PC-3 (cell line): ENCODE measurements at regions not wholly inside any gene's neighbourhood (a gene's known extent, or its start where the extent isn't known, plus 50 kb on each side); places are given as distances from the start of the nearest gene placed in this dataset.

Experiments used
- ATAC-seq: fragments of 200-7000 bp; cut with Tn5 transposase; 2 replicates; pipeline ENCODE4 v1.9.1; 2020; ENCODE audit warnings: mild to moderate bottlenecking, moderate library complexity
- BruUV-seq: library from RNA; stranded (reverse); fragments of 400-500 nt; replicated peaks from 2 replicates; lab custom pipeline; 2021; lab: Mats Ljungman, UMichigan
- CTCF ChIA-PET: fragments of 300-600 bp; sonication (Branson Sonifier 250); formaldehyde crosslinking; loops from one replicate; lab custom pipeline; 2022; ENCODE audit warnings: antibody characterized with exemption; lab: Charles Lee
- POLR2A ChIA-PET: fragments of 300-600 bp; sonication (Branson Sonifier 250); formaldehyde crosslinking; loops from one replicate; lab custom pipeline; 2022; ENCODE audit warnings: antibody characterized with exemption; ENCODE audit not compliant: unreplicated experiment; lab: Charles Lee
- DNase-seq: peaks from one replicate; pipeline ENCODE4 v3.0.0-alpha.2; 2015
- H2AFZ ChIP-seq: fragments of 300-600 bp; sonication (generic); 2 replicates; pipeline ENCODE4 v1.6.0; 2016; ENCODE audit warnings: antibody characterized with exemption, low read length
- H3F3A ChIP-seq: fragments of 300-600 bp; sonication (generic); one replicate; pipeline ENCODE4 v1.6.0; 2017; ENCODE audit warnings: antibody characterized with exemption, low read length, control low read depth, mild to moderate bottlenecking; ENCODE audit not compliant: unreplicated experiment
- H3K27ac ChIP-seq: fragments of 300-600 bp; sonication (generic); 2 replicates; pipeline ENCODE4 v1.5.1; 2016; ENCODE audit warnings: mild to moderate bottlenecking, low read length
- H3K27me3 ChIP-seq: fragments of 300-600 bp; sonication (generic); 2 replicates; pipeline ENCODE4 v1.6.1; 2016; ENCODE audit warnings: low read length, mixed read lengths
- H3K36me3 ChIP-seq: fragments of 300-600 bp; sonication (generic); 2 replicates; pipeline ENCODE4 v1.6.1; 2016; ENCODE audit warnings: low read depth, mixed run types, low read length, mixed read lengths
- H3K4me1 ChIP-seq: fragments of 300-600 bp; sonication (generic); 2 replicates; pipeline ENCODE4 v1.5.1; 2016; ENCODE audit warnings: low read length; ENCODE audit not compliant: insufficient read depth
- H3K4me2 ChIP-seq: fragments of 300-600 bp; sonication (generic); 2 replicates; pipeline ENCODE4 v1.6.0; 2016; ENCODE audit warnings: low read length
- H3K4me3 ChIP-seq: fragments of 300-600 bp; sonication (generic); 2 replicates; pipeline ENCODE4 v1.5.1; 2016; ENCODE audit warnings: mild to moderate bottlenecking, low read length, mixed read lengths
- H3K79me2 ChIP-seq: fragments of 300-600 bp; sonication (generic); 2 replicates; pipeline ENCODE4 v1.6.1; 2017; ENCODE audit warnings: low read length, mixed read lengths
- H3K9ac ChIP-seq: fragments of 300-600 bp; sonication (generic); 2 replicates; pipeline ENCODE4 v1.6.0; 2016; ENCODE audit warnings: mild to moderate bottlenecking, low read length
- H3K9me2 ChIP-seq: fragments of 300-600 bp; sonication (generic); replicated peaks from 2 replicates; pipeline ENCODE4 v1.6.1; 2016; ENCODE audit warnings: mixed run types, low read length, mixed read lengths
- H3K9me3 ChIP-seq: fragments of 300-600 bp; sonication (generic); 2 replicates; pipeline ENCODE4 v1.6.1; 2016; ENCODE audit warnings: low read length, mixed read lengths
- H4K20me1 ChIP-seq: fragments of 300-600 bp; sonication (generic); 2 replicates; pipeline ENCODE4 v1.6.1; 2016; ENCODE audit warnings: low read length, mixed read lengths
- EZH2 ChIP-seq: fragments of 300-600 bp; sonication (generic); IDR thresholded peaks from one replicate; pipeline ENCODE4 v1.6.1; 2017; ENCODE audit warnings: antibody characterized with exemption, mild to moderate bottlenecking, low read length; ENCODE audit not compliant: unreplicated experiment
- EZH2phosphoT487 ChIP-seq: fragments of 300-600 bp; sonication (generic); IDR thresholded peaks from 2 replicates; pipeline ENCODE4 v1.6.1; 2018; ENCODE audit warnings: mild to moderate bottlenecking, antibody characterized with exemption, low read length, borderline replicate concordance
- intact Hi-C: fragments of 100-400 bp; cut with micrococcal nuclease; formaldehyde crosslinking; loops from 2 replicates; pipeline ENCODE4 v1.9.0; 2023
- TF ChIP-seq, protein P1 (sequence below): fragments of 300-600 bp; sonication (generic); conservative IDR thresholded peaks from 2 replicates; pipeline ENCODE4 v1.5.1; 2017; ENCODE audit warnings: antibody characterized with exemption, low read depth, mild to moderate bottlenecking, low read length

DNA sequence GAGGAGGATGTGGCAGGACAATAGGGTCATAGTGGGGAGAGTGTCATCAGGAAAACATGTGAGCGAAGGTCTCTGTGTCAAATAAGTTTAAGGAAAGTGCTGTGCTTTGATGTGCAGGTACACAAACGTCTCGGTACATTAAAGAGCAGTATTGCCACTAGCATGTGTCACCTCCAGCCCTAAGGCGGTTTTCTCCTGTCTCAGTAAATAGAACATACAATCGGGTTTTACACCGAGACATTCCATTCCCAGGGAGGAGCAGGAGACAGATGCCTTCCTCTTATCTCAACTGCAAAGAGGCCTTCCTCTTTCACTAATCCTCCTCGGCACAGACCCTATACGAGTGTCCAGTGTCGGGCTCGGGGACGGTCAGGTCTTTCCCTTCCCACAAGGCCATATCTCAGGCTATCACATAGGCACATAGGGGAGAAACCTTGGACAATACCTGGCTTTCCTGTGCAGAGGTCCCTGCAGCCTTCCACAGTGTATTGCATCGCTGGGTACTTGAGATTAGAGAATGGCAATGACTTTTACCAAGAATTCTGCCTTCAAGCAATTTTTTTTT is 684.5 kb downstream of the PDHA2 start:
- H3K9ac ChIP-seq = no peak overlapping the region
- no peaks in the 10 kb centered on the region for H4K20me1 ChIP-seq
- no peak for TF ChIP-seq EZH2phosphoT487
- no peak for TF ChIP-seq EZH2
- TF ChIP-seq, protein P1, sequence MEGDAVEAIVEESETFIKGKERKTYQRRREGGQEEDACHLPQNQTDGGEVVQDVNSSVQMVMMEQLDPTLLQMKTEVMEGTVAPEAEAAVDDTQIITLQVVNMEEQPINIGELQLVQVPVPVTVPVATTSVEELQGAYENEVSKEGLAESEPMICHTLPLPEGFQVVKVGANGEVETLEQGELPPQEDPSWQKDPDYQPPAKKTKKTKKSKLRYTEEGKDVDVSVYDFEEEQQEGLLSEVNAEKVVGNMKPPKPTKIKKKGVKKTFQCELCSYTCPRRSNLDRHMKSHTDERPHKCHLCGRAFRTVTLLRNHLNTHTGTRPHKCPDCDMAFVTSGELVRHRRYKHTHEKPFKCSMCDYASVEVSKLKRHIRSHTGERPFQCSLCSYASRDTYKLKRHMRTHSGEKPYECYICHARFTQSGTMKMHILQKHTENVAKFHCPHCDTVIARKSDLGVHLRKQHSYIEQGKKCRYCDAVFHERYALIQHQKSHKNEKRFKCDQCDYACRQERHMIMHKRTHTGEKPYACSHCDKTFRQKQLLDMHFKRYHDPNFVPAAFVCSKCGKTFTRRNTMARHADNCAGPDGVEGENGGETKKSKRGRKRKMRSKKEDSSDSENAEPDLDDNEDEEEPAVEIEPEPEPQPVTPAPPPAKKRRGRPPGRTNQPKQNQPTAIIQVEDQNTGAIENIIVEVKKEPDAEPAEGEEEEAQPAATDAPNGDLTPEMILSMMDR = no peak
- intact Hi-C loops = no loop called here
- ChIA-PET CTCF (no interaction called here), POLR2A (no interaction called here)
- no peaks in the 10 kb centered on the region for H3K4me1 ChIP-seq
- H3K27me3 ChIP-seq = no peaks in the 10 kb centered on the region
- no peak overlapping the region for H3K4me3 ChIP-seq
- ATAC-seq (no peak), DNase-seq (peak; percentile 4)
- no TSS peak for BruUV-seq
- H3F3A ChIP-seq = no peaks in the 10 kb centered on the region
- H3K9me2 ChIP-seq = no peaks in the 10 kb centered on the region
- no peak overlapping the region for H2AFZ ChIP-seq
- no peak overlapping the region for H3K27ac ChIP-seq
- no peaks in the 10 kb centered on the region for H3K9me3 ChIP-seq
- no peaks in the 10 kb centered on the region for H3K36me3 ChIP-seq
- no peaks in the 10 kb centered on the region for H3K79me2 ChIP-seq
- H3K4me2 ChIP-seq = no peak overlapping the region

- Histone ChIP-seq H3K9ac (no peak overlapping the region), H3K27me3 (no peaks in the 10 kb centered on the region), H3K79me2 (no peaks in the 10 kb centered on the region), H3K9me2 (no peaks in the 10 kb centered on the region), H4K20me1 (no peaks in the 10 kb centered on the region), H3K4me2 (no peak overlapping the region), H3K27ac (no peak overlapping the region), H3K9me3 (no peaks in the 10 kb centered on the region), H3K4me3 (no peak overlapping the region), H3K4me1 (no peaks in the 10 kb centered on the region), H2AFZ (no peak overlapping the region), H3F3A (no peaks in the 10 kb centered on the region), H3K36me3 (no peaks in the 10 kb centered on the region)
- ChIA-PET POLR2A (no interaction called here), CTCF (no interaction called here)
- BruUV-seq = no TSS peak
- DNase-seq (peak; percentile 12), ATAC-seq (peak; percentile 81)
- intact Hi-C loops = no loop called here
- TF ChIP-seq EZH2 (no peak), EZH2phosphoT487 (no peak)
- TF ChIP-seq, protein P1 = no peak
Measured at GRCh38 chr4:96525898-96526297, 686.0 kb downstream of the PDHA2 start.

DNA sequence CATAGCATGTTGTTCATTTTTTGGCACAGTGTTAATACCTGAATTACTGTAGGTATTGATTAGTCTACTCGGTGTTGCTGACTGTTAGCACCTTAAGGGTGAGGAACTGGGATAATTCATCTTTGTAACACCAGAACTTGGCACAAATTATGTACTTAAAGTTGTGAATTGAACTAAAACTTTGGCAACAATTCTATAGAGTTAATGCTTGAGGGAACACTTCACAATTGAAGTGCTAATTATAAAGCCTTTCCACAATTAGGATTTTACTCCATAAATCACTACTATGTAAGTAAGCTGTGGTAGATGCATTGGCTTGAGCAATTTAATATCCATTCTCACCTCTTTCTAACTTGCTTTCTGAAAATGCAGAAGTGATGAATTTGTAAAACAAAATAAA is 686.7 kb downstream of the PDHA2 start:
- intact Hi-C loops = no loop called here
- no peak overlapping the region for H2AFZ ChIP-seq
- no peaks in the 10 kb centered on the region for H3K36me3 ChIP-seq
- no peaks in the 10 kb centered on the region for H3K4me1 ChIP-seq
- ChIA-PET CTCF (no interaction called here), POLR2A (no interaction called here)
- no peak overlapping the region for H3K9ac ChIP-seq
- H3K9me3 ChIP-seq = no peaks in the 10 kb centered on the region
- no peaks in the 10 kb centered on the region for H3K9me2 ChIP-seq
- BruUV-seq = no TSS peak
- H4K20me1 ChIP-seq = no peaks in the 10 kb centered on the region
- H3K4me3 ChIP-seq = no peak overlapping the region
- H3K79me2 ChIP-seq = no peaks in the 10 kb centered on the region
- DNase-seq (no peak), ATAC-seq (no peak)
- no peak for TF ChIP-seq EZH2
- TF ChIP-seq, protein P1 = no peak
- TF ChIP-seq EZH2phosphoT487 = no peak
- H3K4me2 ChIP-seq = no peak overlapping the region
- no peaks in the 10 kb centered on the region for H3F3A ChIP-seq
- H3K27ac ChIP-seq = no peak overlapping the region
- H3K27me3 ChIP-seq = no peaks in the 10 kb centered on the region
